ENCODE measurements at regions not wholly inside any gene's neighbourhood (a gene's known extent, or its start where the extent isn't known, plus 50 kb on each side); places are given as distances from the start of the nearest gene placed in this dataset.

- TF ChIP-seq CTCF (conservative IDR thresholded peaks at IDR 0.05): no peak
- Histone ChIP-seq H3K4ac (ENCODE audit: low read depth, low read length) (no peak overlapping the region), H3K18ac (ENCODE audit: insufficient read length, low read depth, low read length) (no peak overlapping the region), H2BK20ac (ENCODE audit: low read depth, low read length, poor library complexity, severe bottlenecking) (no peak overlapping the region), H3K79me1 (ENCODE audit: insufficient read depth, low read depth, low read length, poor library complexity, severe bottlenecking) (no peaks in the 10 kb centered on the region), H3K79me2 (ENCODE audit: insufficient read depth, low read length) (no peaks in the 10 kb centered on the region), H3K27me3 (ENCODE audit: insufficient read depth, low read length) (no peaks in the 10 kb centered on the region), H2BK120ac (ENCODE audit: low read depth, low read length, poor library complexity, severe bottlenecking) (no peak overlapping the region), H3T11ph (ENCODE audit: low read length) (no peak overlapping the region), H2BK5ac (ENCODE audit: insufficient read length, low read length) (no peak overlapping the region), H3K9me3 (ENCODE audit: control insufficient read depth, low read depth, low read length) (no peaks in the 10 kb centered on the region), H3K23ac (ENCODE audit: insufficient read length, low read depth, low read length) (no peak overlapping the region), H2AFZ (ENCODE audit: low read length) (no peak overlapping the region), H3K14ac (ENCODE audit: insufficient read depth, low read length) (no peak overlapping the region; the same call in 1 of the 2 replicates), H4K91ac (ENCODE audit: insufficient read length, low read depth, low read length) (no peak overlapping the region), H4K20me1 (ENCODE audit: control insufficient read depth, insufficient read depth, insufficient read length) (no peaks in the 10 kb centered on the region), H2BK15ac (ENCODE audit: low read depth, low read length) (no peak overlapping the region), H4K5ac (ENCODE audit: insufficient read length, low read depth, low read length) (no peak overlapping the region), H4K8ac (replicated peaks; ENCODE audit: insufficient read length, low read depth, low read length) (no peak overlapping the region), H3K23me2 (ENCODE audit: insufficient read length, low read depth, low read length, poor library complexity, severe bottlenecking) (no peaks in the 10 kb centered on the region), H3K27ac (ENCODE audit: insufficient read length, low read depth, low read length) (no peak overlapping the region), H3K4me1 (ENCODE audit: insufficient read depth, low read length) (no peaks in the 10 kb centered on the region), H2BK12ac (ENCODE audit: insufficient read length, low read depth, low read length) (no peak overlapping the region), H3K4me2 (ENCODE audit: insufficient read depth, insufficient read length, low read length) (no peak overlapping the region), H2AK5ac (ENCODE audit: insufficient read length, low read length) (no peak overlapping the region), H3K9ac (ENCODE audit: extremely low read depth, insufficient read length, low read length) (no peak overlapping the region), H3K56ac (ENCODE audit: insufficient read length, low read depth, low read length) (no peak overlapping the region)
- no CpG with 5 or more reads among the region's 4 CpGs for WGBS (ENCODE audit: extremely low coverage, insufficient read length, low lambda C conversion rate)
- Mint-ChIP-seq H3K9me3 (no peaks in the 10 kb centered on the region), H3K27me3 (ENCODE audit: low read depth) (no peaks in the 10 kb centered on the region; the same call in 1 of the 2 replicates), H3K4me3 (no peak overlapping the region), H3K27ac (no peak overlapping the region), H3K36me3 (ENCODE audit: insufficient read depth in 1 of 3, low read depth in 3 of 3) (no peaks in the 10 kb centered on the region), H3K4me1 (no peaks in the 10 kb centered on the region)
- DNase-seq: no peak
These were observed 331.5 kb downstream of the ZNF536 start for GRCh38 chr19:30703645-30704044.

Data from H9 (cell line).